IMR-90 (cell line): ENCODE measurements at regions not wholly inside any gene's neighbourhood (a gene's known extent, or its start where the extent isn't known, plus 50 kb on each side); places are given as distances from the start of the nearest gene placed in this dataset.

Experiments
- ATAC-seq: fragments of 200-7000 bp; cut with Tn5 transposase; 2 replicates; pipeline ENCODE4 v1.9.1; 2020; ENCODE audit warnings: low read depth, mild to moderate bottlenecking, moderate library complexity
- BruUV-seq: library from RNA; stranded (reverse); fragments of 400-500 nt; replicated peaks from 2 replicates; lab custom pipeline; 2021; lab: Mats Ljungman, UMichigan
- CTCF ChIA-PET: fragments of 300-600 bp; formaldehyde crosslinking; extraction: SDS; loops from one replicate; lab custom pipeline; 2021; ENCODE audit warnings: antibody characterized with exemption; lab: Yijun Ruan, JAX
- POLR2A ChIA-PET: fragments of 300-600 bp; sonication (Branson Sonifier 250); formaldehyde crosslinking; loops from one replicate; lab custom pipeline; 2022; ENCODE audit warnings: antibody characterized with exemption; ENCODE audit not compliant: unreplicated experiment; lab: Charles Lee
- DNase-seq: peaks from one replicate; pipeline ENCODE4 v3.0.0; 2013
- H2AFZ ChIP-seq: replicated peaks from 2 replicates; pipeline ENCODE3; 2013; ENCODE audit warnings: low read length, mild to moderate bottlenecking; ENCODE audit not compliant: poor library complexity
- H2AK5ac ChIP-seq: 2 replicates; pipeline ENCODE4 v1.6.1; 2013; ENCODE audit warnings: low read depth, low read length, inconsistent platforms
- H2AK9ac ChIP-seq: replicated peaks from 2 replicates; pipeline ENCODE3; 2013; ENCODE audit warnings: mild to moderate bottlenecking, low read depth, low read length, moderate library complexity; ENCODE audit not compliant: poor library complexity
- H2BK120ac ChIP-seq: 2 replicates; pipeline ENCODE4 v1.6.1; 2013; ENCODE audit warnings: low read depth, low read length, inconsistent platforms
- H2BK15ac ChIP-seq: 3 replicates; pipeline ENCODE4 v1.6.1; 2013; ENCODE audit warnings: low read depth, low read length, inconsistent platforms
- H2BK20ac ChIP-seq: 2 replicates; pipeline ENCODE4 v1.6.1; 2013; ENCODE audit warnings: low read depth, mild to moderate bottlenecking, inconsistent platforms, low read length, moderate library complexity
- H2BK5ac ChIP-seq: 2 replicates; pipeline ENCODE4 v1.6.1; 2013; ENCODE audit warnings: mild to moderate bottlenecking, low read depth, low read length, inconsistent platforms; ENCODE audit not compliant: poor library complexity, severe bottlenecking
- H3K14ac ChIP-seq: replicated peaks from 2 replicates; pipeline ENCODE4 v1.6.1; 2013; ENCODE audit warnings: low read depth, low read length, inconsistent platforms
- H3K18ac ChIP-seq: 2 replicates; pipeline ENCODE4 v1.6.1; 2013; ENCODE audit warnings: low read depth, low read length, control low read depth
- H3K23ac ChIP-seq: 2 replicates; pipeline ENCODE4 v1.6.1; 2013; ENCODE audit warnings: low read depth, low read length, inconsistent platforms
- H3K27ac ChIP-seq: 2 replicates; pipeline ENCODE4 v1.5.1; 2013; ENCODE audit warnings: mild to moderate bottlenecking, control low read depth, low read length; ENCODE audit not compliant: insufficient read depth
- H3K27me3 ChIP-seq: 2 replicates; pipeline ENCODE4 v1.6.1; 2013; ENCODE audit warnings: low read length; ENCODE audit not compliant: control insufficient read depth, insufficient read depth
- H3K36me3 ChIP-seq: 2 replicates; pipeline ENCODE4 v1.6.1; 2013; ENCODE audit warnings: low read length, mixed read lengths; ENCODE audit not compliant: control insufficient read depth, insufficient read depth
- H3K4ac ChIP-seq: 2 replicates; pipeline ENCODE4 v1.6.1; 2013; ENCODE audit warnings: low read depth, low read length, inconsistent platforms
- H3K4me1 ChIP-seq: 2 replicates; pipeline ENCODE4 v1.6.1; 2013; ENCODE audit warnings: low read length, mixed read lengths; ENCODE audit not compliant: control insufficient read depth, insufficient read depth
- H3K4me2 ChIP-seq: 2 replicates; pipeline ENCODE4 v1.6.1; 2013; ENCODE audit warnings: low read depth, mild to moderate bottlenecking, control low read depth, low read length, moderate library complexity
- H3K4me3 ChIP-seq: 2 replicates; pipeline ENCODE4 v1.5.1; 2013; ENCODE audit warnings: low read depth, mild to moderate bottlenecking, control low read depth, low read length, moderate library complexity; ENCODE audit not compliant: insufficient read depth
- H3K56ac ChIP-seq: 2 replicates; pipeline ENCODE4 v1.6.1; 2013; ENCODE audit warnings: low read length, inconsistent platforms; ENCODE audit not compliant: insufficient read depth; ENCODE audit errors: extremely low read depth
- H3K79me1 ChIP-seq, 2 experiments: 2 replicates each; pipeline ENCODE4 v1.6.1; 2013; ENCODE audit warnings: low read length in 2 of 2, inconsistent platforms in 1 of 2, low read depth in 1 of 2
- H3K9ac ChIP-seq: 2 replicates; pipeline ENCODE4 v1.6.1; 2013; ENCODE audit warnings: low read depth, low read length, control low read depth
- H3K9me1 ChIP-seq: 2 replicates; pipeline ENCODE4 v1.6.1; 2013; ENCODE audit warnings: low read length, inconsistent platforms; ENCODE audit not compliant: insufficient read depth
- H3K9me3 ChIP-seq: 2 replicates; pipeline ENCODE4 v1.6.1; 2013; ENCODE audit warnings: low read length; ENCODE audit not compliant: control insufficient read depth, insufficient read depth
- H4K20me1 ChIP-seq: 2 replicates; pipeline ENCODE4 v1.6.1; 2013; ENCODE audit warnings: low read length, inconsistent platforms; ENCODE audit not compliant: insufficient read depth
- H4K5ac ChIP-seq: 2 replicates; pipeline ENCODE4 v1.6.1; 2013; ENCODE audit warnings: mild to moderate bottlenecking, low read depth, low read length, control low read depth
- H4K8ac ChIP-seq, 2 experiments: 2 replicates each; pipeline ENCODE4 v1.6.1; 2013; ENCODE audit warnings: low read depth in 2 of 2, low read length in 2 of 2, control low read depth in 1 of 2, inconsistent platforms in 1 of 2
- H4K91ac ChIP-seq: 2 replicates; pipeline ENCODE4 v1.6.1; 2013; ENCODE audit warnings: low read depth, low read length, inconsistent platforms; ENCODE audit not compliant: insufficient read depth
- ELK1 ChIP-seq: fragments of 150-350 bp; IDR thresholded peaks from 2 replicates; pipeline ENCODE4 v1.6.1; 2016; ENCODE audit warnings: low read depth, mild to moderate bottlenecking, low read length, moderate library complexity, borderline replicate concordance
- MAFK ChIP-seq: IDR thresholded peaks from 2 replicates; pipeline ENCODE4 v1.6.1; 2012; ENCODE audit warnings: low read depth, low read length, improper control_type of control experiment
- WGBS, 2 experiments: methylation state at CpG; one replicate each; pipeline versions ENCODE4 v1.1.5 to v1.1.7; 2013; ENCODE audit warnings: missing lambda C conversion rate in 2 of 2; ENCODE audit not compliant: insufficient read length in 1 of 2; ENCODE audit errors: extremely low coverage in 2 of 2; 5-methylcytosine and 5-hydroxymethylcytosine counted together
- dilution Hi-C: fragments of 300-500 bp; cut with HindIII; formaldehyde crosslinking; loops from one replicate; pipeline ENCODE4 v1.14.3; 2018; ENCODE audit warnings: low sequenced_read_pairs; ENCODE audit not compliant: unreplicated experiment
- in situ Hi-C: fragments of 300-500 bp; cut with MboI; formaldehyde crosslinking; loops from 3 replicates; pipeline ENCODE4 v1.14.3; 2019; ENCODE audit warnings: low sequenced_read_pairs, inconsistent platforms, mixed read lengths
- intact Hi-C: fragments of 100-400 bp; cut with micrococcal nuclease; formaldehyde crosslinking; loops from 2 replicates; pipeline ENCODE4 v1.10.0; 2022

DNA sequence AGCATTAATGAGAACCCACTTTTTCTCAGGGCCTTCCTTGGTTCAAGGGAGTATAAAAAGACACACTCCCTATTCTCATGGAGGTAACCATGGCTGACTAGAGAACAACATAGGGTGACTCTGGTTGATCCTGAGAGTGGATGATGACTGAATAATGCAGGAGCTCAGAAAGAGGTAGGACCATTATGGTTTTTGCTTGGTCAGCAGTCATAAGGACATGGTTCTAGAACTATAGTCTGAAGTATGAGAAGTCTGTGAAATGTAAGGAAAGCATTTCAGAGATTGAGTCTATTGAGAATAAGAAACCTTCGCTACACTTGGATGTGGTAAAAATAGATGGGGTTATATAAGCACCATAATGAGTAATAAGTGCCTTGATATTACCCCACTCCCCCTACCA, 184.1 kb upstream of the GPR149 start:
- DNase-seq: no peak
- no peak overlapping the region for H3K14ac ChIP-seq
- no TSS peak for BruUV-seq
- intact Hi-C loops (no loop called here), in situ Hi-C loops (no loop called here), dilution Hi-C loops (no loop called here)
- no peak overlapping the region for H4K91ac ChIP-seq
- H3K9me1 ChIP-seq: no peaks in the 10 kb centered on the region
- no peaks in the 10 kb centered on the region for H3K36me3 ChIP-seq
- H3K56ac ChIP-seq: no peak overlapping the region
- H3K9me3 ChIP-seq: peaks cover 7% of the 10 kb centered on the region
- no peaks in the 10 kb centered on the region for H4K20me1 ChIP-seq
- no peak overlapping the region for H2BK20ac ChIP-seq
- H3K27me3 ChIP-seq: no peaks in the 10 kb centered on the region
- H2BK120ac ChIP-seq: no peak overlapping the region
- H2AFZ ChIP-seq: no peak overlapping the region
- H3K79me1 ChIP-seq: no peaks in the 10 kb centered on the region
- CTCF ChIA-PET: no interaction called here
- ATAC-seq: no peak
- no peak overlapping the region for H2AK9ac ChIP-seq
- no peak overlapping the region for H3K4ac ChIP-seq
- no peak overlapping the region for H3K4me3 ChIP-seq
- no peak overlapping the region for H2BK5ac ChIP-seq
- WGBS, 2 experiments: no CpG with 5 or more reads among the region's 1 CpG
- H3K4me1 ChIP-seq: no peaks in the 10 kb centered on the region
- H2BK15ac ChIP-seq: no peak overlapping the region
- no peak overlapping the region for H2AK5ac ChIP-seq
- POLR2A ChIA-PET: no interaction called here
- H3K23ac ChIP-seq: no peak overlapping the region
- H3K4me2 ChIP-seq: no peak overlapping the region
- TF ChIP-seq MAFK: peak; percentile 63
- TF ChIP-seq ELK1: no peak
- no peak overlapping the region for H4K8ac ChIP-seq
- H3K27ac ChIP-seq: no peak overlapping the region
- H4K5ac ChIP-seq: no peak overlapping the region
- no peak overlapping the region for H3K9ac ChIP-seq
- no peak overlapping the region for H3K18ac ChIP-seq
